IPS-15b (cell line): ENCODE measurements at regions not wholly inside any gene's neighbourhood (a gene's known extent, or its start where the extent isn't known, plus 50 kb on each side); places are given as distances from the start of the nearest gene placed in this dataset.
"Not testable (repeated sequence)": the region's sequence is repeated elsewhere in the genome, so short reads cannot be mapped to it uniquely, and the experiment has no call there.

Experiments used
- H3K27me3 ChIP-seq: one replicate; pipeline ENCODE4 v1.6.1; 2013; ENCODE audit warnings: low read length; ENCODE audit not compliant: control insufficient read depth, insufficient read depth
- H3K36me3 ChIP-seq: one replicate; pipeline ENCODE4 v1.6.1; 2013; ENCODE audit warnings: low read length; ENCODE audit not compliant: control insufficient read depth, insufficient read depth
- H3K4me1 ChIP-seq: one replicate; pipeline ENCODE4 v1.6.1; 2013; ENCODE audit warnings: mild to moderate bottlenecking, low read length; ENCODE audit not compliant: control insufficient read depth, insufficient read depth
- H3K4me3 ChIP-seq: one replicate; pipeline ENCODE4 v1.5.1; 2013; ENCODE audit warnings: low read depth, low read length
- H3K9ac ChIP-seq: one replicate; pipeline ENCODE4 v1.6.1; 2013; ENCODE audit warnings: low read depth, mild to moderate bottlenecking, low read length
- H3K9me3 ChIP-seq: one replicate; pipeline ENCODE4 v1.6.1; 2013; ENCODE audit warnings: mild to moderate bottlenecking, low read length; ENCODE audit not compliant: control insufficient read depth, insufficient read depth

DNA sequence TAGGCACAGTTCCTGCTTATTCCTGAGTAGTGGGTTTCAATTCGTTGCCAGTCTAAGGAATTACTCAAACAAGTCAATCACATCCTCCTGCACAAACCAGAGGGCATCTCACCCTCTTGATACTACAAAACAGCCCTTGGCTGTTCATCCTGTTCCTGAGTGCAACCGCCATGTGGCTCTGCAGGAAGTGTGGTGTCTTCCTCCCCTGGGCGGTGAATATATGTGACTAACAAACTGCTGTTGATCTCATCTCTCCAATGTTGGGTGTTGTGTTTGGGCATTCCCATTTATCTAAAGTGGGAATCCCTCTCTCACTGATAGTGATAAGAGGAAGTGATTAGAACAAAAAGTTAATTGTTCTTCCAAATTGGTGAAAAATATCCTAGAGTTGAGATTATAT, 163.0 kb downstream of the TBX18 start:
- no peaks in the 10 kb centered on the region for H3K36me3 ChIP-seq
- H3K4me1 ChIP-seq: no peaks in the 10 kb centered on the region
- no peaks in the 10 kb centered on the region for H3K27me3 ChIP-seq
- no peaks in the 10 kb centered on the region for H3K9me3 ChIP-seq
- H3K9ac ChIP-seq: no peak overlapping the region
- H3K4me3 ChIP-seq: no peak overlapping the region

- H3K9ac ChIP-seq: no peak overlapping the region
- H3K36me3 ChIP-seq: no peaks in the 10 kb centered on the region
- H3K27me3 ChIP-seq: no peaks in the 10 kb centered on the region
- no peaks in the 10 kb centered on the region for H3K9me3 ChIP-seq
- H3K4me1 ChIP-seq: no peaks in the 10 kb centered on the region
- no peak overlapping the region for H3K4me3 ChIP-seq
Measured at GRCh38 chr6:84599991-84600390, 164.4 kb downstream of the TBX18 start.

DNA sequence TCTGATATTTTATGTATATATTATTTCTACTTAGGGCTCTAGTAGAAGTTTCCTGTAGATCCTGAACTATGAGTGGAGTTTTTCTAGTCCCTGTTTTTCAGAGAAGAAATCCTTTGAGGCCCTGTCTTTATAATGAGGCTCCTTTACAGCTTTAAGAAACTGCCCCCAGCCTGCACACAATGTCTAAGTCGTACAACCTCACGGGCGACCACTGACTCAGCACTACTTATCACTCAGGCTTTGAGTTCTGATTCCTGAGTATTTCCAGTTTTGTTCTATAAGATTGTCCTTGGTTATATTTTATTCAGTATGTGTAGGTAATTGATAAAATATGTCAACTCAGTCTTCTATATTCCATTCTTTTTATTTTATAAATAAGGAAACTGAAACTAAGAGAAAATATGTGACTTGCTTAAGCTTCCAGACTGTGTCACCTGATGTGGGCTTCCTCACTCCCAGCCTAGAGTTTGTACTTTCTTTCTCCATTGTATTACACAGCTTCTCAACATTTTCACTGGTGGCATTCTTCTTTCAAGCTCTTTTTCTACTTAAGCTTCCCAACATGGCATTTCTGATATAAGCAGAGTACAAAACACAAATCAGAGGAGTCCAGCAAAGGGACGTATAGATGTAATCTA, 167.0 kb downstream of the TBX18 start:
- Histone ChIP-seq H3K9ac (no peak overlapping the region), H3K4me1 (no peaks in the 10 kb centered on the region), H3K4me3 (no peak overlapping the region), H3K36me3 (no peaks in the 10 kb centered on the region), H3K9me3 (no peaks in the 10 kb centered on the region), H3K27me3 (no peaks in the 10 kb centered on the region)

- no peaks in the 10 kb centered on the region for H3K9me3 ChIP-seq
- no peaks in the 10 kb centered on the region for H3K36me3 ChIP-seq
- H3K9ac ChIP-seq: no peak overlapping the region
- H3K4me3 ChIP-seq: no peak overlapping the region
- H3K27me3 ChIP-seq: no peaks in the 10 kb centered on the region
- no peaks in the 10 kb centered on the region for H3K4me1 ChIP-seq
Measured at GRCh38 chr6:84596488-84596887, 167.9 kb downstream of the TBX18 start.

- H3K27me3 ChIP-seq: no peaks in the 10 kb centered on the region
- no peak overlapping the region for H3K4me3 ChIP-seq
- no peak overlapping the region for H3K9ac ChIP-seq
- no peaks in the 10 kb centered on the region for H3K36me3 ChIP-seq
- H3K9me3 ChIP-seq: no peaks in the 10 kb centered on the region
- no peaks in the 10 kb centered on the region for H3K4me1 ChIP-seq
Measured at GRCh38 chr6:84588697-84589080, 175.7 kb downstream of the TBX18 start.

DNA sequence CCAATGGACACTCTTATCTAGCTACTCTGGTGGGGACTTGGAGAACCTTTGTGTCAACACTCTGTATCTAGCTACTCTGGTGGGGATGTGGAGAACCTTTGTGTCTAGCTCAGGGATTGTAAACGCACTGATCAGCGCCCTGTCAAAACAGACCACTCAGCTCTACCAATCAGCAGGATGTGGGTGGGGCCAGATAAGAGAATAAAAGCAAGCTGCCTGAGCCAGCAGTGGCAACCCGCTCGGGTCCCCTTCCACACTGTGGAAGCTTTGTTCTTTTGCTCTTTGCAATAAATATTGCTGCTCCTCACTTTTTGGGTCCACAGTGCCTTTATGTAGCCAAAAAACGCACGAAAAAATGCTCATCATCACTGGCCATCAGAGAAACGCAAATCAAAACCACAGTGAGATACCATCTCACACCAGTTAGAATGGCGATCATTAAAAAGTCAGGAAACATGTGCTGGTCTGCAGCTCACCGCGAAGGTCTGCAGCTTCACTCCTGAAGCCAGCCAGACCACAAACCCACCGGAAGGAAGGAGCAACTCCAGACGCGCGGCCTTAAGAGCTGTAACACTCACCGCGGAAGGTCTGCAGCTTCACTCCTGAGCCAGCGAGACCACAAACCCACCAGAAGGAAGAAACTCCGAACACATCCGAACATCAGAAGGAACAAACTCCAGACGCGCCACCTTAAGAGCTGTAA, 176.3 kb downstream of the TBX18 start:
- not testable (repeated sequence) for H3K9ac ChIP-seq, H3K4me3 ChIP-seq

DNA sequence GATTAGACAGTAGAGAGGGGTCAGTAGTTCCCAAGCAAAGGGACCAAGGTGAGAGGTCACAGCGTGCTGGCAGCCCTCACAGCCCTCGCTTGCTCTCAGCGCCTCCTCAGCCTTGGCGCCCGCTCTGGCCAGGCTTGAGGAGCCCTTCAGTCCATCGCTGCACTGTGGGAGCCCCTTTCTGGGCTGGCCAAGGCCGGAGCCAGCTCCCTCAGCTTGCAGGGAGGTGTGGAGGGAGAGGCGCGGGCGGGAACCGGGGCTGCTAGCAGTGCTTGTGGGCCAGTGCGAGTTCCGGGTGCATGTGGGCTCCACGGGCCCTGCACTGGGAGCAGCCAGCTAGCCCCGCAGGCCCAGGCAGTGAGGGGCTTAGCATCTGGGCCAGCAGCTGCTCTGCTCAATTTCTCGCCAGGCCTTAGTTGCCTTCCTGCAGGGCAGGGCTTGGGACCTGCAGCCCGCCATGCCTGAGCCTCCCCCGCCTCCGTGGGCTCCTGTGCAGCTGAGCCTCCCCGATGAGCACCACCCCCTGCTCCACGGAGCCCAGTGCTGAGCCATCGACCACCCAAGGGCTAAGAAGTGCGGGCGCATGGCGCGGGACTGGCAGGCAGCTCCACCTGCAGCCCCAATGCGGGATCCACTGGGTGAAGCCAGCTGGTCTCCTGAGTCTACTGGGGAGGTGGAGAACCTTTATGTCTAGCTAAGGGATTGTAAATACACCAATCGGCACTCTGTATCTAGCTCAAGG, 177.0 kb downstream of the TBX18 start:
- not testable (repeated sequence) for H3K4me3 ChIP-seq, H3K9me3 ChIP-seq, H3K4me1 ChIP-seq, H3K9ac ChIP-seq, H3K27me3 ChIP-seq, H3K36me3 ChIP-seq

More for the DNA sequence above, 176.3 kb downstream of the TBX18 start:
- not testable (repeated sequence) for H3K36me3 ChIP-seq, H3K4me1 ChIP-seq, H3K27me3 ChIP-seq, H3K9me3 ChIP-seq

DNA sequence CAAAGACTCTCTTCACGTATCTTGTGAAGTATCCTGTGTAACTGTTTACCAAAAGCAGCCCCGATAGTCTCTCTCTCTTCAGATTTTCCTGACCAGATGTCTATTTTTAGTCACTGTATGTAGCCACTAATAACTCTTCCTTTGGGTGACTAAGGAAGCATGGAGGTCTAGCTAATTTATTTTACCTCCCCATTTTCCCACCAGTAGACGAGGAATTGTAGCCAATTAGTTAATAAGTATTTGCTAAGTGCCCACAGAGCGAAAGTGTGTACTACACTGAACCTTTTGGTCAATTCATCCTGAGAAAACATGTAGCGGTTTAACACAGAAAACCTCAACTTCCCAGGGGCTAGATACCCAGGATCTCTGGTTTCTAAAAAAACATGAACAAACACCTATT, 180.6 kb downstream of the TBX18 start:
- no peaks in the 10 kb centered on the region for H3K4me1 ChIP-seq
- no peaks in the 10 kb centered on the region for H3K9me3 ChIP-seq
- H3K4me3 ChIP-seq: no peak overlapping the region
- H3K27me3 ChIP-seq: no peaks in the 10 kb centered on the region
- no peak overlapping the region for H3K9ac ChIP-seq
- no peaks in the 10 kb centered on the region for H3K36me3 ChIP-seq

GRCh38 chr6:84582997-84583396, 181.4 kb downstream of the TBX18 start:
- Histone ChIP-seq H3K9me3 (no peaks in the 10 kb centered on the region), H3K9ac (no peak overlapping the region)

GRCh38 chr6:84581494-84582259, 182.7 kb downstream of the TBX18 start:
- Histone ChIP-seq H3K9ac (no peak overlapping the region), H3K4me3 (no peak overlapping the region), H3K27me3 (no peaks in the 10 kb centered on the region), H3K36me3 (no peaks in the 10 kb centered on the region), H3K4me1 (no peaks in the 10 kb centered on the region), H3K9me3 (no peaks in the 10 kb centered on the region)

More at GRCh38 chr6:84582997-84583396, 181.4 kb downstream of the TBX18 start:
- no peaks in the 10 kb centered on the region for H3K4me1 ChIP-seq
- no peak overlapping the region for H3K4me3 ChIP-seq
- H3K36me3 ChIP-seq: no peaks in the 10 kb centered on the region
- H3K27me3 ChIP-seq: no peaks in the 10 kb centered on the region

- no peak overlapping the region for H3K4me3 ChIP-seq
- H3K27me3 ChIP-seq: no peaks in the 10 kb centered on the region
- no peak overlapping the region for H3K9ac ChIP-seq
- H3K4me1 ChIP-seq: no peaks in the 10 kb centered on the region
- no peaks in the 10 kb centered on the region for H3K9me3 ChIP-seq
- no peaks in the 10 kb centered on the region for H3K36me3 ChIP-seq
Measured at GRCh38 chr6:84579404-84579803, 185.0 kb downstream of the TBX18 start.
